Right lobe of liver (tissue), 6 donors: ENCODE measurements at regions not wholly inside any gene's neighbourhood (a gene's known extent, or its start where the extent isn't known, plus 50 kb on each side); places are given as distances from the start of the nearest gene placed in this dataset.

Source experiments
- ATAC-seq, 4 donors: fragments of 200-7000 bp; cut with Tn5 transposase; one replicate each; pipeline ENCODE4 v1.9.1; 2020; ENCODE audit warnings: mild to moderate bottlenecking in 4 of 4, moderate library complexity in 4 of 4
- DNase-seq, 3 donors: peaks; one replicate each; pipeline ENCODE4 v3.0.0-alpha.2; 2020
- H3K27ac ChIP-seq, 3 donors: fragments of 200-600 bp; one replicate each; pipeline ENCODE4 v1.8.0; 2022
- H3K27me3 ChIP-seq, 2 donors: fragments of 200-600 bp; one replicate each; pipeline ENCODE4 v1.8.0; 2022
- H3K36me3 ChIP-seq, 4 donors: fragments of 200-600 bp; sonication (generic) in 1 of 4; one replicate each; pipeline versions ENCODE4 v1.5.1 to v1.8.0; 2017 to 2022; ENCODE audit warnings: control low read depth in 1 of 4
- H3K4me1 ChIP-seq, 4 donors: fragments of 200-600 bp; sonication (generic) in 1 of 4; one replicate each; pipeline versions ENCODE4 v1.5.1 to v1.8.0; 2017 to 2022; ENCODE audit warnings: control low read depth in 1 of 4
- H3K4me3 ChIP-seq, 3 donors: fragments of 200-600 bp; one replicate each; pipeline ENCODE4 v1.8.0; 2022
- H3K9me3 ChIP-seq, 4 donors: fragments of 200-600 bp; sonication (generic) in 1 of 4; one replicate each; pipeline versions ENCODE4 v1.5.1 to v1.8.0; 2017 to 2022; ENCODE audit warnings: control low read depth in 1 of 4
- POLR2A ChIP-seq: fragments of 450-650 bp; IDR thresholded peaks from one replicate; pipeline ENCODE4 v1.6.1; 2017; ENCODE audit warnings: antibody characterized with exemption, mild to moderate bottlenecking
- WGBS: methylation state at CpG from one replicate; pipeline ENCODE4 v1.1.6; 2018; ENCODE audit warnings: low coverage, low lambda C conversion rate; ENCODE audit not compliant: insufficient coverage; ENCODE audit errors: missing lambda C conversion rate; 5-methylcytosine and 5-hydroxymethylcytosine counted together
- intact Hi-C, 2 donors: fragments of 100-400 bp; cut with DNase I; formaldehyde crosslinking; loops; one replicate each; pipeline versions ENCODE4 v1.11.2 to v1.14.1; 2022
- TF ChIP-seq, protein P1 (sequence below), 4 donors: fragments of 200-600 bp in 3 of 4; fragments of 450-650 bp in 1 of 4; IDR thresholded peaks; one replicate each; pipeline versions ENCODE4 v1.5.1 to v1.8.0; 2016 to 2022; ENCODE audit warnings: antibody characterized with exemption in 4 of 4, mild to moderate bottlenecking in 2 of 4
- donor health status: DM: no; HTN: yes; CAD: no.
- donor health status: DM: no; HTN: no; CAD: no.
- donor health status: DM: no; HTN: no; CAD: no.
- donor health status: DM: no; HTN: yes; CAD: no.
- donor health status: DM: no; HTN: yes; CAD: no.

DNA sequence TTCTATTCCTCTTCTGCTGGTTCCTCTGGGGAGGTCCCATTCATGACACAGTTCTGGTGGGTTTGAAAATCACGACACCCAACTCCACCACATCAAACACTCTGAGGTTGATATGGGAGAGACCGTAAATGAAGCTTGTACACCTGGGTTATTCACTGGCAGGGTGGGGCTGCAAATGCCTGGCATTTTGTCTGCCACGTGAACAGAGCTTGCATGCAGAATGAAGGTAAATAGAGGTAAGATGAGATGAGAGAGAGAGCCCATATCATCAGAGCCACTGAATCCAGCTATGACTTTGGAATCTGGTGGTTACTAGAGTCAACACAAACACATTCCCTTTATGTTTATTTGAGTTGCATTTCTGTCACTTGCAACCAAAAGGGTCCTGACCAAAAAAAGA lies 97.4 kb downstream of the BANF2 start:
- Histone ChIP-seq H3K27me3 (no peaks in the 10 kb centered on the region), H3K4me1 (peaks cover 0 to 38% (median 19%) of the 10 kb centered on the region in 4 donors), H3K9me3 (no peaks in the 10 kb centered on the region), H3K36me3 (no peaks in the 10 kb centered on the region), H3K27ac (peak overlapping the region in 1 of 3 donors; percentile 88), H3K4me3 (no peak overlapping the region)
- ATAC-seq, result no peak
- WGBS, result 59% methylated on average over 3 of the region's 3 CpGs
- no peak for DNase-seq
- intact Hi-C loops, result loop anchor here (10.0 kb wide), 3 partner anchors 82 to 112 kb away; partner anchors contain the start of gene RRBP1 (in 1 of the 2)
- TF ChIP-seq, protein P1, sequence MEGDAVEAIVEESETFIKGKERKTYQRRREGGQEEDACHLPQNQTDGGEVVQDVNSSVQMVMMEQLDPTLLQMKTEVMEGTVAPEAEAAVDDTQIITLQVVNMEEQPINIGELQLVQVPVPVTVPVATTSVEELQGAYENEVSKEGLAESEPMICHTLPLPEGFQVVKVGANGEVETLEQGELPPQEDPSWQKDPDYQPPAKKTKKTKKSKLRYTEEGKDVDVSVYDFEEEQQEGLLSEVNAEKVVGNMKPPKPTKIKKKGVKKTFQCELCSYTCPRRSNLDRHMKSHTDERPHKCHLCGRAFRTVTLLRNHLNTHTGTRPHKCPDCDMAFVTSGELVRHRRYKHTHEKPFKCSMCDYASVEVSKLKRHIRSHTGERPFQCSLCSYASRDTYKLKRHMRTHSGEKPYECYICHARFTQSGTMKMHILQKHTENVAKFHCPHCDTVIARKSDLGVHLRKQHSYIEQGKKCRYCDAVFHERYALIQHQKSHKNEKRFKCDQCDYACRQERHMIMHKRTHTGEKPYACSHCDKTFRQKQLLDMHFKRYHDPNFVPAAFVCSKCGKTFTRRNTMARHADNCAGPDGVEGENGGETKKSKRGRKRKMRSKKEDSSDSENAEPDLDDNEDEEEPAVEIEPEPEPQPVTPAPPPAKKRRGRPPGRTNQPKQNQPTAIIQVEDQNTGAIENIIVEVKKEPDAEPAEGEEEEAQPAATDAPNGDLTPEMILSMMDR (IDR thresholded peaks at IDR 0.05), result no peak
- TF ChIP-seq POLR2A, result no peak

DNA sequence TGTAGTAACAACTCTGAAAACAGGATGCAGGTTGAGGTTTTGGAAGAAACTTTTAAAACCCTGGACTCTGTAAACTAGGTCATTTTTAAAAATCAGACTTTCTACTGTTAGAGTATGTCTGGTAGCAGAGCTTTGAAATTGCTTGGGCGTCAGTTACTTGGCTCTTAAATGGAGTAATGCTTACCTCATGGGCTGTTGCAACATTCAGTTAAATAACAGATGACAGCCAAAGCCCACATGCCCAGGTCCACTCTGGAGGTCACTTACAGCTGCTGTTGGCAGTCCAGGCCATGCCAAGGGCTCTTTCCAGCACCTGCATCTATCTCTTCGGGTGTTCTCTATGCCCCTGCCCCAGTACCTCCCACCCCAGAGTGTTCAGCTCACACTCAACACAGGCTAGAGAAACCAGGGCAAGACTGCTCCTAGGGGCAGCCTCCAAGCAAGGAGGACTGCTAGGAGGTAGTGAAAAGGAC lies 96.4 kb downstream of the BANF2 start:
- peaks cover 0 to 38% (median 18%) of the 10 kb centered on the region in 4 donors for H3K4me1 ChIP-seq
- H3K36me3 ChIP-seq, result no peaks in the 10 kb centered on the region
- no peaks in the 10 kb centered on the region for H3K27me3 ChIP-seq
- no peaks in the 10 kb centered on the region for H3K9me3 ChIP-seq
- ATAC-seq (peak; percentile 83 to 91 (median 86)), DNase-seq (peak; percentile 72 to 90 (median 86))
- WGBS, result 20% methylated on average over 2 of the region's 2 CpGs
- H3K27ac ChIP-seq, result peak overlapping the region; percentile 70 to 88 (median 84)
- intact Hi-C loops, result loop anchor here (10.0 kb wide), 3 partner anchors 81 to 111 kb away; partner anchors contain the start of gene RRBP1 (in 1 of the 2)
- no peak overlapping the region for H3K4me3 ChIP-seq
- TF ChIP-seq POLR2A, result peak; percentile 25
- TF ChIP-seq, protein P1 (IDR thresholded peaks at IDR 0.05), result no peak

DNA sequence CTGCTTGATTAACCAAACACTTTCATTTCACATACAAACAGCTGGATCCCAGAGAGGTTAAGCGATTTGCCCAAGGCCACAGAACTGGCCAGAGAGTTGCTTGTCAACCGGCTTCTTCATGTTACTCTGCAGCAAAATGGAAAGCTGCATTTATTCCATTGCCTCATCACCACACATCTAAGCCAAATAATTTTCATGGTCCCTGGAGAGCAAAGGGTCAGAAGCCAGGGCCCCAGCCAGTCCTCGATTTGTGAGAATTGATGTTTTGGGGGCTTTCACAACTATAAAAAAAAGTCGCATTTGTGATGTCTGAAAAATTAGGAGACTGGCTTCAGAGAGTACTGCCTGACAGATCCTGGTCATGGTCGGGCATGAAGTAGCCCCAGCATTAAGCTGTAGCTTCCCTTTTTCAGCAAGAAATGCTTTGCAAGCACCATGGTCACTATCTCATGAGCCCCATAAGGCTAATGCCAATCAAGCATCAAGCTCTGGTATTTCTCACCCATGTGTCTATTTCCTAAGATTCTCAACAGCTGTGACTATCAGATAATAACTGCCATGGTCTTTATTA lies 95.8 kb downstream of the BANF2 start:
- TF ChIP-seq, protein P1 (IDR thresholded peaks at IDR 0.05), result no peak
- TF ChIP-seq POLR2A, result no peak
- 27% methylated on average over 5 of the region's 5 CpGs for WGBS
- no peaks in the 10 kb centered on the region for H3K27me3 ChIP-seq
- ATAC-seq (peak; percentile 19 to 54 (median 36)), DNase-seq (peak in 1 of 3 donors; percentile 59)
- no peak overlapping the region for H3K4me3 ChIP-seq
- H3K9me3 ChIP-seq, result no peaks in the 10 kb centered on the region
- intact Hi-C loops, result loop anchor here (10.0 kb wide), 3 partner anchors 81 to 111 kb away; partner anchors contain the start of gene RRBP1 (in 1 of the 2)
- H3K27ac ChIP-seq, result peak overlapping the region; percentile 70 to 88 (median 84)
- peaks cover 0 to 38% (median 18%) of the 10 kb centered on the region in 4 donors for H3K4me1 ChIP-seq
- no peaks in the 10 kb centered on the region for H3K36me3 ChIP-seq

DNA sequence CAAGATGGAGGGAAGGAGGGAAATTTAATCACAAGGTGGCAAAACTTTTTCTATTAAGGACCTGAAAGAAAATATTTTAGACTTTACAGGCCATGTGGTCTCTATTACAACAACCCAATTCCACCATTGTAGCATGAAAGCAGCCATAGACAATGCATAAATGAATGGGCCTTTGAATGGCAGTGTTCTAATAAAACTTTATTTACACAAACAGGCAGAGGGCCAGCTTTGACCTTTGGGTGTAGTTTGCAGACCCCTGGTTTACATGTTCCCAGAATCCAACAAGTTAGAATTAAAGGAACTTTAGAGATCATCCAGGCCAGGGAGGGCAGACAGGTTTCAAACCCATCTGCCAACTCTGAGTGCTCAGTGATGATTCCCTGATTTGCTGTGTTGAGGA lies 95.2 kb downstream of the BANF2 start:
- intact Hi-C loops, result loop anchor here (10.0 kb wide), 3 partner anchors 80 to 110 kb away; partner anchors contain the start of gene RRBP1 (in 1 of the 2)
- Histone ChIP-seq H3K9me3 (no peaks in the 10 kb centered on the region), H3K27ac (peak overlapping the region in 2 of 3 donors; percentile 84 to 88), H3K27me3 (no peaks in the 10 kb centered on the region), H3K36me3 (no peaks in the 10 kb centered on the region), H3K4me3 (no peak overlapping the region), H3K4me1 (peaks cover 0 to 38% (median 18%) of the 10 kb centered on the region in 4 donors)
- ATAC-seq, result no peak
- TF ChIP-seq, protein P1 (IDR thresholded peaks at IDR 0.05), result no peak
- TF ChIP-seq POLR2A, result no peak
- DNase-seq, result no peak
